OCI-LY7 (cell line): ENCODE measurements at regions not wholly inside any gene's neighbourhood (a gene's known extent, or its start where the extent isn't known, plus 50 kb on each side); places are given as distances from the start of the nearest gene placed in this dataset.
"Not testable (repeated sequence)": the region's sequence is repeated elsewhere in the genome, so short reads cannot be mapped to it uniquely, and the experiment has no call there.

Experiments
- BruUV-seq: library from RNA; stranded (reverse); fragments of 400-500 nt; replicated peaks from 2 replicates; lab custom pipeline; 2021; lab: Mats Ljungman, UMichigan
- CTCF ChIA-PET: fragments of 300-600 bp; sonication (Branson Sonifier 250); formaldehyde crosslinking; loops from one replicate; lab custom pipeline; 2022; ENCODE audit warnings: antibody characterized with exemption; ENCODE audit not compliant: unreplicated experiment; lab: Charles Lee
- POLR2A ChIA-PET: fragments of 300-600 bp; sonication (Branson Sonifier 250); formaldehyde crosslinking; loops from one replicate; lab custom pipeline; 2022; ENCODE audit warnings: antibody characterized with exemption; lab: Charles Lee
- DNase-seq: peaks from one replicate; pipeline ENCODE4 v3.0.0-alpha.2; 2015; ENCODE audit warnings: low spot score
- H2AFZ ChIP-seq: fragments of 200-600 bp; sonication (generic), shearing (Covaris generic); 2 replicates; pipeline ENCODE4 v1.6.1; 2014; ENCODE audit warnings: mild to moderate bottlenecking, antibody characterized with exemption, low read length, moderate library complexity
- H3K27ac ChIP-seq: fragments of 200-600 bp; sonication (generic); 2 replicates; pipeline ENCODE4 v1.5.1; 2014; ENCODE audit warnings: mixed run types, low read depth, mild to moderate bottlenecking, moderate library complexity, low read length, inconsistent platforms; ENCODE audit not compliant: poor library complexity, severe bottlenecking
- H3K36me3 ChIP-seq: fragments of 200-600 bp; sonication (generic); 2 replicates; pipeline ENCODE4 v1.6.1; 2014; ENCODE audit warnings: mild to moderate bottlenecking, antibody characterized with exemption, low read length, moderate library complexity, mixed read lengths; ENCODE audit not compliant: insufficient read depth
- H3K4me1 ChIP-seq: fragments of 200-600 bp; sonication (generic); 2 replicates; pipeline ENCODE4 v1.5.1; 2014; ENCODE audit warnings: mild to moderate bottlenecking, low read length; ENCODE audit not compliant: insufficient read depth, poor library complexity, severe bottlenecking
- H3K4me2 ChIP-seq: fragments of 200-600 bp; sonication (generic); 2 replicates; pipeline ENCODE4 v1.6.1; 2014; ENCODE audit warnings: mild to moderate bottlenecking, low read length
- H3K4me3 ChIP-seq: fragments of 200-600 bp; sonication (generic); 2 replicates; pipeline ENCODE4 v1.5.1; 2014; ENCODE audit warnings: mild to moderate bottlenecking, low read depth, low read length; ENCODE audit not compliant: poor library complexity, severe bottlenecking
- H3K79me2 ChIP-seq: fragments of 200-600 bp; sonication (generic); 2 replicates; pipeline ENCODE4 v1.6.1; 2016; ENCODE audit warnings: low read depth, mild to moderate bottlenecking, low read length, moderate library complexity, mixed read lengths; ENCODE audit not compliant: insufficient read depth
- H3K9me2 ChIP-seq: fragments of 200-600 bp; sonication (generic); 2 replicates; pipeline ENCODE4 v1.6.1; 2016; ENCODE audit warnings: mild to moderate bottlenecking, low read length, mixed read lengths; ENCODE audit not compliant: insufficient read depth
- H3K9me3 ChIP-seq: fragments of 200-600 bp; sonication (generic); 2 replicates; pipeline ENCODE4 v1.6.1; 2014; ENCODE audit warnings: mild to moderate bottlenecking, mixed run types, low read length, mixed read lengths
- H4K20me1 ChIP-seq: fragments of 200-600 bp; sonication (generic); 2 replicates; pipeline ENCODE4 v1.6.1; 2014; ENCODE audit warnings: mild to moderate bottlenecking, antibody characterized with exemption, low read length, moderate library complexity, mixed read lengths; ENCODE audit not compliant: insufficient read depth
- CTCF ChIP-seq: fragments of 200-600 bp; sonication (generic); conservative IDR thresholded peaks from 2 replicates; pipeline ENCODE4 v1.5.1; 2014; ENCODE audit warnings: mild to moderate bottlenecking, antibody characterized with exemption, low read length, moderate library complexity, mixed read lengths
- EZH2phosphoT487 ChIP-seq: fragments of 200-600 bp; sonication (generic); IDR thresholded peaks from 2 replicates; pipeline ENCODE4 v1.6.1; 2018; ENCODE audit warnings: low read depth, borderline replicate concordance, mild to moderate bottlenecking, mixed run types, antibody characterized with exemption, low read length, moderate library complexity, mixed read lengths
- intact Hi-C: fragments of 100-400 bp; cut with micrococcal nuclease; formaldehyde crosslinking; loops from one replicate; pipeline ENCODE4 v1.10.0; 2022; ENCODE audit not compliant: unreplicated experiment

GRCh38 chr9:82761956-82762355 lies 301.0 kb downstream of the RASEF start:
- CTCF ChIA-PET = no interaction called here
- H3K9me2 ChIP-seq = no peaks in the 10 kb centered on the region

GRCh38 chr9:82763656-82764055 lies 299.3 kb downstream of the RASEF start:
- Histone ChIP-seq H3K79me2 (no peaks in the 10 kb centered on the region), H4K20me1 (no peaks in the 10 kb centered on the region), H3K4me1 (no peaks in the 10 kb centered on the region), H3K9me3 (no peaks in the 10 kb centered on the region), H3K36me3 (no peaks in the 10 kb centered on the region), H3K27ac (no peak overlapping the region), H3K4me3 (no peak overlapping the region), H3K9me2 (no peaks in the 10 kb centered on the region), H3K4me2 (no peak overlapping the region), H2AFZ (no peak overlapping the region)
- intact Hi-C loops = no loop called here
- ChIA-PET POLR2A (no interaction called here), CTCF (no interaction called here)
- no peak for TF ChIP-seq EZH2phosphoT487
- 0 out of 2 replicates have a peak, but pooled peaks have one; percentile 28 for TF ChIP-seq CTCF
- BruUV-seq = no TSS peak
- peak; percentile 5 for DNase-seq

More at GRCh38 chr9:82761956-82762355, 301.0 kb downstream of the RASEF start:
- Histone ChIP-seq H2AFZ (no peak overlapping the region), H3K4me3 (no peak overlapping the region), H3K4me1 (no peaks in the 10 kb centered on the region), H3K27ac (no peak overlapping the region), H3K79me2 (no peaks in the 10 kb centered on the region), H3K9me3 (no peaks in the 10 kb centered on the region), H3K36me3 (no peaks in the 10 kb centered on the region), H3K4me2 (no peak overlapping the region), H4K20me1 (no peaks in the 10 kb centered on the region)
- BruUV-seq = no TSS peak
- no peak for DNase-seq
- POLR2A ChIA-PET = no interaction called here
- intact Hi-C loops = no loop called here
- no peak for TF ChIP-seq EZH2phosphoT487
- TF ChIP-seq CTCF = no peak

- intact Hi-C loops = no loop called here
These were observed 298.8 kb downstream of the RASEF start for GRCh38 chr9:82764061-82764668.

GRCh38 chr9:82774707-82775231 lies 288.2 kb downstream of the RASEF start:
- H4K20me1 ChIP-seq, H3K4me1 ChIP-seq, intact Hi-C loops, H3K4me2 ChIP-seq, H3K27ac ChIP-seq, BruUV-seq, H3K36me3 ChIP-seq, H3K9me3 ChIP-seq, H3K9me2 ChIP-seq, POLR2A ChIA-PET, H3K4me3 ChIP-seq, DNase-seq, H2AFZ ChIP-seq, CTCF ChIA-PET, H3K79me2 ChIP-seq: not testable (repeated sequence)

More at GRCh38 chr9:82764061-82764668, 298.8 kb downstream of the RASEF start:
- Histone ChIP-seq H2AFZ (no peak overlapping the region), H3K79me2 (no peaks in the 10 kb centered on the region), H3K36me3 (no peaks in the 10 kb centered on the region), H3K4me2 (no peak overlapping the region), H3K4me3 (no peak overlapping the region), H3K4me1 (no peaks in the 10 kb centered on the region), H4K20me1 (no peaks in the 10 kb centered on the region), H3K9me2 (no peaks in the 10 kb centered on the region), H3K27ac (no peak overlapping the region), H3K9me3 (no peaks in the 10 kb centered on the region)
- DNase-seq = no peak
- TF ChIP-seq EZH2phosphoT487 (no peak), CTCF (no peak)
- no TSS peak for BruUV-seq
- CTCF ChIA-PET = no interaction called here
- POLR2A ChIA-PET = no interaction called here
